Smooth muscle cell (in vitro differentiated cells): ENCODE measurements at regions not wholly inside any gene's neighbourhood (a gene's known extent, or its start where the extent isn't known, plus 50 kb on each side); places are given as distances from the start of the nearest gene placed in this dataset.

Experiments
- DNase-seq: peaks from one replicate; lab custom pipeline; 2025; ENCODE audit not compliant: unreplicated experiment; lab: John Stamatoyannopoulos, UW
- H2AFZ ChIP-seq: fragments of 200-600 bp; sonication (generic); 2 replicates; pipeline ENCODE4 v1.6.0; 2016; ENCODE audit warnings: antibody characterized with exemption, low read depth, mild to moderate bottlenecking
- H3F3A ChIP-seq: fragments of 200-600 bp; sonication (generic); 2 replicates; pipeline ENCODE4 v1.6.0; 2017; ENCODE audit warnings: antibody characterized with exemption, low read depth
- H3K27ac ChIP-seq: fragments of 200-600 bp; sonication (generic); 2 replicates; pipeline ENCODE4 v1.5.1; 2016; ENCODE audit warnings: low read depth, mild to moderate bottlenecking
- H3K27me3 ChIP-seq: fragments of 200-600 bp; sonication (generic); 2 replicates; pipeline ENCODE4 v1.6.1; 2016; ENCODE audit warnings: low read depth, mild to moderate bottlenecking
- H3K36me3 ChIP-seq: fragments of 200-600 bp; sonication (generic); 2 replicates; pipeline ENCODE4 v1.5.1; 2016; ENCODE audit warnings: low read depth
- H3K4me1 ChIP-seq: fragments of 200-600 bp; sonication (generic); 2 replicates; pipeline ENCODE4 v1.5.1; 2016; ENCODE audit warnings: low read depth
- H3K4me2 ChIP-seq: fragments of 200-600 bp; sonication (generic); 2 replicates; pipeline ENCODE4 v1.6.0; 2016; ENCODE audit warnings: mild to moderate bottlenecking
- H3K4me3 ChIP-seq: fragments of 200-600 bp; sonication (generic); 2 replicates; pipeline ENCODE4 v1.5.1; 2016; ENCODE audit warnings: mild to moderate bottlenecking
- H3K79me2 ChIP-seq: fragments of 200-600 bp; sonication (generic); 2 replicates; pipeline ENCODE4 v1.6.0; 2016; ENCODE audit warnings: low read depth, mild to moderate bottlenecking
- H3K9ac ChIP-seq: fragments of 200-600 bp; sonication (generic); 2 replicates; pipeline ENCODE4 v1.6.0; 2016; ENCODE audit warnings: low read depth
- H3K9me3 ChIP-seq: fragments of 200-600 bp; sonication (generic); replicated peaks from 2 replicates; pipeline ENCODE4 v1.5.1; 2016; ENCODE audit warnings: low read depth
- H4K20me1 ChIP-seq: fragments of 200-600 bp; sonication (generic); 2 replicates; pipeline ENCODE4 v1.6.0; 2016; ENCODE audit warnings: low read depth
- CTCF ChIP-seq: fragments of 200-600 bp; sonication (generic); IDR thresholded peaks from 2 replicates; pipeline ENCODE4 v1.5.1; 2017; ENCODE audit warnings: borderline replicate concordance, mild to moderate bottlenecking, antibody characterized with exemption; ENCODE audit not compliant: insufficient read depth, poor library complexity, severe bottlenecking
- WGBS: methylation state at CpG from one replicate; pipeline ENCODE4 v1.1.7; 2016; ENCODE audit warnings: low lambda C conversion rate; 5-methylcytosine and 5-hydroxymethylcytosine counted together

DNA sequence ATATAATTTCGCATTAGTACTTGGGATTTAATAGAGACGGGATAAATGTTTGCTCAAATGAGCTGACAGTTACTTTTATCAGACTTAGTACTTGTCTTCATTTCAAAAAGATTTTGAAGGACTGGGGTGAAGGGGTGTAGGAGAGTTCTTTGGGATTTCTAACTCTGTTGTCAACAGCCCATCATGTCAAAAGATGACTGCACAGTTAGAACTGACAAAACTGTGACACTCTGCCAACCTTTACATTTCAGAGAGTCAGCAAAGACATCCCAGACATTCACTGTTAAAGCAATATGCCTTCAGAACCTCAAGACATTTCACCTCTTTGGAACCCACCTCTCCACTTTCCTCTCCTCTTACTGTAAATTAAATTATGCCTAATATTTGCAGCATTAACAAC, 285.4 kb upstream of the SPHKAP start:
- H3K4me2 ChIP-seq = no peak overlapping the region
- no peak overlapping the region for H3K27ac ChIP-seq
- no peaks in the 10 kb centered on the region for H4K20me1 ChIP-seq
- no peaks in the 10 kb centered on the region for H3K9me3 ChIP-seq
- DNase-seq = no peak
- H3K79me2 ChIP-seq = no peaks in the 10 kb centered on the region
- no peak overlapping the region for H2AFZ ChIP-seq
- H3K27me3 ChIP-seq = no peaks in the 10 kb centered on the region
- no peaks in the 10 kb centered on the region for H3F3A ChIP-seq
- no peaks in the 10 kb centered on the region for H3K36me3 ChIP-seq
- WGBS = 87% methylated on average over 2 of the region's 2 CpGs
- H3K4me1 ChIP-seq = no peaks in the 10 kb centered on the region
- no peak for TF ChIP-seq CTCF
- H3K9ac ChIP-seq = no peak overlapping the region
- H3K4me3 ChIP-seq = no peak overlapping the region

- H3K36me3 ChIP-seq = no peaks in the 10 kb centered on the region
- no peaks in the 10 kb centered on the region for H3F3A ChIP-seq
- WGBS = 85% methylated on average over 4 of the region's 4 CpGs
- H4K20me1 ChIP-seq = no peaks in the 10 kb centered on the region
- H2AFZ ChIP-seq = no peak overlapping the region
- no peak overlapping the region for H3K4me3 ChIP-seq
- no peaks in the 10 kb centered on the region for H3K27me3 ChIP-seq
- H3K9me3 ChIP-seq = no peaks in the 10 kb centered on the region
- DNase-seq = no peak
- no peak for TF ChIP-seq CTCF
- no peaks in the 10 kb centered on the region for H3K4me1 ChIP-seq
- no peaks in the 10 kb centered on the region for H3K79me2 ChIP-seq
- no peak overlapping the region for H3K9ac ChIP-seq
- no peak overlapping the region for H3K4me2 ChIP-seq
- no peak overlapping the region for H3K27ac ChIP-seq
These were observed 283.9 kb upstream of the SPHKAP start for GRCh38 chr2:228465408-228465807.

- TF ChIP-seq CTCF = no peak
- 100% methylated on average over 1 of the region's 1 CpG for WGBS
- Histone ChIP-seq H3K4me2 (no peak overlapping the region), H3K36me3 (no peaks in the 10 kb centered on the region), H3K4me1 (no peaks in the 10 kb centered on the region), H2AFZ (no peak overlapping the region), H3K27ac (no peak overlapping the region), H3K9me3 (no peaks in the 10 kb centered on the region), H3K27me3 (no peaks in the 10 kb centered on the region), H3K79me2 (no peaks in the 10 kb centered on the region), H4K20me1 (no peaks in the 10 kb centered on the region), H3F3A (no peaks in the 10 kb centered on the region), H3K9ac (no peak overlapping the region), H3K4me3 (no peak overlapping the region)
- DNase-seq = no peak
These were observed 276.9 kb upstream of the SPHKAP start for GRCh38 chr2:228458364-228458763.

GRCh38 chr2:228447266-228447915, 265.9 kb upstream of the SPHKAP start:
- Histone ChIP-seq H3K4me3 (no peak overlapping the region), H3K4me2 (no peak overlapping the region), H4K20me1 (no peaks in the 10 kb centered on the region), H3K4me1 (no peaks in the 10 kb centered on the region), H3K27ac (no peak overlapping the region), H3K27me3 (no peaks in the 10 kb centered on the region), H2AFZ (no peak overlapping the region), H3K9ac (no peak overlapping the region), H3K9me3 (no peaks in the 10 kb centered on the region), H3K79me2 (no peaks in the 10 kb centered on the region), H3K36me3 (no peaks in the 10 kb centered on the region), H3F3A (no peaks in the 10 kb centered on the region)
- TF ChIP-seq CTCF = no peak
- WGBS = 37% methylated on average over 1 of the region's 1 CpG
- no peak for DNase-seq
